ENCODE measurements at regions not wholly inside any gene's neighbourhood (a gene's known extent, or its start where the extent isn't known, plus 50 kb on each side); places are given as distances from the start of the nearest gene placed in this dataset.

DNA sequence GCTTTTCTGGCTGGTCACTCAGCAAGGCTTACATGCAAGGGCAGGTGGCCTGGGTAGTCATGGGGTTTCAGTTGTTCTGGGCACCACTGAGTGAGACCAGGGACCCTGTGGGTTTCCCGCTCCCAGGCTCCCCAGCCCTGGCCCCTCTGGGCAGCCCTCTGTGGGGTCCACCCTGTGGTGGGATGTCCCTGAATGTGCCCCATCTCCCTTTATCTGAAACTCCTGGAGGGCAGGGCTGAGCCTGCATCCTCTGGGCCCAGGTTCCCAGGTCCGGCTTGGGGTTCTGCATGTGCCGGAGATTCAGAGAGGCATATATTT, 1041.0 kb downstream of the BRD1 start (continued):
- TF ChIP-seq, protein P1, sequence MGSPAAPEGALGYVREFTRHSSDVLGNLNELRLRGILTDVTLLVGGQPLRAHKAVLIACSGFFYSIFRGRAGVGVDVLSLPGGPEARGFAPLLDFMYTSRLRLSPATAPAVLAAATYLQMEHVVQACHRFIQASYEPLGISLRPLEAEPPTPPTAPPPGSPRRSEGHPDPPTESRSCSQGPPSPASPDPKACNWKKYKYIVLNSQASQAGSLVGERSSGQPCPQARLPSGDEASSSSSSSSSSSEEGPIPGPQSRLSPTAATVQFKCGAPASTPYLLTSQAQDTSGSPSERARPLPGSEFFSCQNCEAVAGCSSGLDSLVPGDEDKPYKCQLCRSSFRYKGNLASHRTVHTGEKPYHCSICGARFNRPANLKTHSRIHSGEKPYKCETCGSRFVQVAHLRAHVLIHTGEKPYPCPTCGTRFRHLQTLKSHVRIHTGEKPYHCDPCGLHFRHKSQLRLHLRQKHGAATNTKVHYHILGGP (tag by site-specific recombination; IDR thresholded peaks at IDR 0.05) = no peak
- TF ChIP-seq ZNF146 (tag by site-specific recombination; IDR thresholded peaks at IDR 0.05) = no peak
- TF ChIP-seq TRIM28 (IDR thresholded peaks at IDR 0.05; ENCODE audit: borderline replicate concordance, low read length) = no peak
- TF ChIP-seq ZNF510 (tag by site-specific recombination; IDR thresholded peaks at IDR 0.05; ENCODE audit: insufficient replicate concordance) = no peak
- TF ChIP-seq ZNF670 (tag by site-specific recombination; IDR thresholded peaks at IDR 0.05; ENCODE audit: low read depth) = no peak
- TF ChIP-seq TCF7L2 (IDR thresholded peaks at IDR 0.05; ENCODE audit: borderline replicate concordance, low read depth, low read length) = no peak
- TF ChIP-seq, protein P2, sequence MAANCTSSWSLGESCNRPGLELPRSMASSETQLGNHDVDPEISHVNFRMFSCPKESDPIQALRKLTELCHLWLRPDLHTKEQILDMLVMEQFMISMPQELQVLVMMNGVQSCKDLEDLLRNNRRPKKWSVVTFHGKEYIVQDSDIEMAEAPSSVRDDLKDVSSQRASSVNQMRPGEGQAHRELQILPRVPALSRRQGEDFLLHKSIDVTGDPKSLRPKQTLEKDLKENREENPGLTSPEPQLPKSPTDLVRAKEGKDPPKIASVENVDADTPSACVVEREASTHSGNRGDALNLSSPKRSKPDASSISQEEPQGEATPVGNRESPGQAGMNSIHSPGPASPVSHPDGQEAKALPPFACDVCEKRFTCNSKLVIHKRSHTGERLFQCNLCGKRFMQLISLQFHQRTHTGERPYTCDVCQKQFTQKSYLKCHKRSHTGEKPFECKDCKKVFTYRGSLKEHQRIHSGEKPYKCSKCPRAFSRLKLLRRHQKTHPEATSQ (tag by site-specific recombination; IDR thresholded peaks at IDR 0.05) = no peak
- TF ChIP-seq, protein P3, sequence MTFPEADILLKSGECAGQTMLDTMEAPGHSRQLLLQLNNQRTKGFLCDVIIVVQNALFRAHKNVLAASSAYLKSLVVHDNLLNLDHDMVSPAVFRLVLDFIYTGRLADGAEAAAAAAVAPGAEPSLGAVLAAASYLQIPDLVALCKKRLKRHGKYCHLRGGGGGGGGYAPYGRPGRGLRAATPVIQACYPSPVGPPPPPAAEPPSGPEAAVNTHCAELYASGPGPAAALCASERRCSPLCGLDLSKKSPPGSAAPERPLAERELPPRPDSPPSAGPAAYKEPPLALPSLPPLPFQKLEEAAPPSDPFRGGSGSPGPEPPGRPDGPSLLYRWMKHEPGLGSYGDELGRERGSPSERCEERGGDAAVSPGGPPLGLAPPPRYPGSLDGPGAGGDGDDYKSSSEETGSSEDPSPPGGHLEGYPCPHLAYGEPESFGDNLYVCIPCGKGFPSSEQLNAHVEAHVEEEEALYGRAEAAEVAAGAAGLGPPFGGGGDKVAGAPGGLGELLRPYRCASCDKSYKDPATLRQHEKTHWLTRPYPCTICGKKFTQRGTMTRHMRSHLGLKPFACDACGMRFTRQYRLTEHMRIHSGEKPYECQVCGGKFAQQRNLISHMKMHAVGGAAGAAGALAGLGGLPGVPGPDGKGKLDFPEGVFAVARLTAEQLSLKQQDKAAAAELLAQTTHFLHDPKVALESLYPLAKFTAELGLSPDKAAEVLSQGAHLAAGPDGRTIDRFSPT (tag by site-specific recombination; IDR thresholded peaks at IDR 0.05) = no peak

DNA sequence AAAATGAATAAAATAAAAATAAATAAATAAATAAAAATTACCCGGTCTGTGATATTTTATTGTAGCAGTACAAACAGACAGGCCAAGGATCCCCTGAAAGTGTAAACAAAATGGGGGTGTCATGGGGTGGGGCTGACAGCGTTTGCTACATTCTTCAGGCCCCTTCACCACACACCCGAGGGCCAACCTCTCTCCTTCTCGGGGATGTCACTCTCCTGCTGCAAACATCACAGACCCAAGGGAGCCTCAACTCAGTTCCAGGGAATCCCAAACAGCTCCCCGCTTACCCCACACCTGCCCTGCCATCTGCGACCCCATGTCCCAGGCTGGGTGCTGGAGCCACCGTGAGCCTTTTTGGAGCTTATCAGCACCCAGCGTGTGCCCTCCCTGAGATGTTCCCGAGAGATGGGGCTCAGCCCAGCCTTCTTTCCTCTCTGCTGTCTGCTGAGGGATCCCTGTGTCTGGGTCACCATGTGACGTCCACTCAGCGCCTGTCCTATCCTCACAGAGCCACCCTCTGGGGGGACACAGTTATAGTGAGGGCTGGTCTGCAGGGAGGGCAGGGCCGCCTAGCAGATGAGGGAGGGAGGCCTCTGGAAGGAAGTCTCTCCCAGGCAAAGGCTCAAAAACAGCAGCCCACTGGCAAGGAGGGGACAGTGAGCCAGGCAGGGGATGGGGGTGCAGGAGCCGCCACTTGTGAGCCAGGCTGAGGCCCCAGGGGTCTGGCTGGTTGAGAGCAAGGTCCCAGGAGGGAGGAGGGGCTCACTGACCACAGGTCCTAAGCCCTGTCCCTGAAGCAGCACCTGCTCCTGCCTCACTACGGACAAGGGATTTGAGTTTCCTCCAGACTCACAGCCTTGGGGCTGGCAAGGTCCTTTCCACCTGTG, 1041.6 kb downstream of the BRD1 start:
- ChIA-PET CTCF (no interaction called here), POLR2A (no interaction called here)
- H3K4me1 ChIP-seq (ENCODE audit: control insufficient read depth, insufficient read depth, low read length) = no peaks in the 10 kb centered on the region

More for the DNA sequence above, 1041.6 kb downstream of the BRD1 start:
- no peak for TF ChIP-seq ZNF768 (tag by site-specific recombination; IDR thresholded peaks at IDR 0.05)
- TF ChIP-seq, protein P4, sequence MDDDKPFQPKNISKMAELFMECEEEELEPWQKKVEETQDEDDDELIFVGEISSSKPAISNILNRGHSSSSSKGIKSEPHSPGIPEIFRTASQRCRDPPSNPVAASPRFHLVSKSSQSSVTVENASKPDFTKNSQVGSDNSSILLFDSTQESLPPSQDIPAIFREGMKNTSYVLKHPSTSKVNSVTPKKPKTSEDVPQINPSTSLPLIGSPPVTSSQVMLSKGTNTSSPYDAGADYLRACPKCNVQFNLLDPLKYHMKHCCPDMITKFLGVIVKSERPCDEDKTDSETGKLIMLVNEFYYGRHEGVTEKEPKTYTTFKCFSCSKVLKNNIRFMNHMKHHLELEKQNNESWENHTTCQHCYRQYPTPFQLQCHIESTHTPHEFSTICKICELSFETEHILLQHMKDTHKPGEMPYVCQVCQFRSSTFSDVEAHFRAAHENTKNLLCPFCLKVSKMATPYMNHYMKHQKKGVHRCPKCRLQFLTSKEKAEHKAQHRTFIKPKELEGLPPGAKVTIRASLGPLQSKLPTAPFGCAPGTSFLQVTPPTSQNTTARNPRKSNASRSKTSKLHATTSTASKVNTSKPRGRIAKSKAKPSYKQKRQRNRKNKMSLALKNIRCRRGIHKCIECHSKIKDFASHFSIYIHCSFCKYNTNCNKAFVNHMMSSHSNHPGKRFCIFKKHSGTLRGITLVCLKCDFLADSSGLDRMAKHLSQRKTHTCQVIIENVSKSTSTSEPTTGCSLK (tag by site-specific recombination; IDR thresholded peaks at IDR 0.05) = no peak
- TF ChIP-seq, protein P5, sequence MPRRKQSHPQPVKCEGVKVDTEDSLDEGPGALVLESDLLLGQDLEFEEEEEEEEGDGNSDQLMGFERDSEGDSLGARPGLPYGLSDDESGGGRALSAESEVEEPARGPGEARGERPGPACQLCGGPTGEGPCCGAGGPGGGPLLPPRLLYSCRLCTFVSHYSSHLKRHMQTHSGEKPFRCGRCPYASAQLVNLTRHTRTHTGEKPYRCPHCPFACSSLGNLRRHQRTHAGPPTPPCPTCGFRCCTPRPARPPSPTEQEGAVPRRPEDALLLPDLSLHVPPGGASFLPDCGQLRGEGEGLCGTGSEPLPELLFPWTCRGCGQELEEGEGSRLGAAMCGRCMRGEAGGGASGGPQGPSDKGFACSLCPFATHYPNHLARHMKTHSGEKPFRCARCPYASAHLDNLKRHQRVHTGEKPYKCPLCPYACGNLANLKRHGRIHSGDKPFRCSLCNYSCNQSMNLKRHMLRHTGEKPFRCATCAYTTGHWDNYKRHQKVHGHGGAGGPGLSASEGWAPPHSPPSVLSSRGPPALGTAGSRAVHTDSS (tag by site-specific recombination; IDR thresholded peaks at IDR 0.05) = no peak
- no peak for TF ChIP-seq ZNF48 (tag by site-specific recombination; IDR thresholded peaks at IDR 0.05)
- Histone ChIP-seq H3K4me3 (ENCODE audit: low read depth, low read length) (no peak overlapping the region), H3K9me3 (ENCODE audit: control insufficient read depth, insufficient read depth, low read depth, low read length) (no peaks in the 10 kb centered on the region), H3K27ac (ENCODE audit: extremely low read depth, low read depth, low read length) (no peak overlapping the region), H3K36me3 (ENCODE audit: control insufficient read depth in 2 of 2, insufficient read depth in 1 of 2, low read length in 2 of 2) (no peaks in the 10 kb centered on the region)
